SU-DHL-6 (cell line): ENCODE measurements at regions not wholly inside any gene's neighbourhood (a gene's known extent, or its start where the extent isn't known, plus 50 kb on each side); places are given as distances from the start of the nearest gene placed in this dataset.

Experiments used
- CTCF ChIP-seq: fragments of 200-600 bp; sonication (generic); IDR thresholded peaks from one replicate; pipeline ENCODE4 v1.5.1; 2017; ENCODE audit warnings: antibody characterized with exemption, mild to moderate bottlenecking, low read length, moderate library complexity; ENCODE audit not compliant: insufficient read depth, poor library complexity, severe bottlenecking
- EZH2phosphoT487 ChIP-seq: fragments of 200-600 bp; sonication (generic), shearing (Covaris generic); conservative IDR thresholded peaks from 2 replicates; pipeline ENCODE4 v1.6.1; 2018; ENCODE audit warnings: mild to moderate bottlenecking, antibody characterized with exemption, low read length, moderate library complexity, mixed read lengths

GRCh38 chr3:109897734-109898133, 560.4 kb upstream of the DPPA4 start:
- TF ChIP-seq CTCF (no peak), EZH2phosphoT487 (no peak)
